Brain microvascular endothelial cell (primary cell): ENCODE measurements at regions not wholly inside any gene's neighbourhood (a gene's known extent, or its start where the extent isn't known, plus 50 kb on each side); places are given as distances from the start of the nearest gene placed in this dataset.

ENCODE experiments used
- DNase-seq: peaks from one replicate; pipeline ENCODE4 v3.0.0-alpha.2; 2020
- H3K27ac ChIP-seq: fragments of 250-450 bp; sonication (Bioruptor Pico); 2 replicates; pipeline ENCODE4 v1.5.1; 2020; ENCODE audit warnings: mild to moderate bottlenecking, moderate library complexity
- H3K27me3 ChIP-seq: fragments of 250-450 bp; sonication (Bioruptor Pico); replicated peaks from 2 replicates; pipeline ENCODE4 v1.5.1; 2020; ENCODE audit warnings: mild to moderate bottlenecking
- H3K36me3 ChIP-seq: fragments of 250-450 bp; sonication (Bioruptor Pico); replicated peaks from 2 replicates; pipeline ENCODE4 v1.5.1; 2020; ENCODE audit warnings: mild to moderate bottlenecking
- H3K4me3 ChIP-seq: 2 replicates; pipeline ENCODE4 v1.5.1; 2011; ENCODE audit warnings: low read depth, mild to moderate bottlenecking, control low read depth, low read length, moderate library complexity
- CTCF ChIP-seq: IDR thresholded peaks from 2 replicates; pipeline ENCODE4 v1.5.1; 2011; ENCODE audit warnings: low read depth, mild to moderate bottlenecking, moderate library complexity, low read length, control low read depth, inconsistent platforms; ENCODE audit errors: missing control alignments
- in situ Hi-C: cut with HindIII; loops from 2 replicates; pipeline ENCODE4 v1.10.0; 2017; ENCODE audit warnings: low sequenced_read_pairs, low pct_ligation_motif_present

GRCh38 chr5:53376853-53377252, 103.6 kb upstream of the FST start:
- no peaks in the 10 kb centered on the region for H3K36me3 ChIP-seq
- DNase-seq, result no peak
- H3K27ac ChIP-seq, result no peak overlapping the region
- H3K4me3 ChIP-seq, result no peak overlapping the region
- TF ChIP-seq CTCF, result no peak
- H3K27me3 ChIP-seq, result no peaks in the 10 kb centered on the region
- in situ Hi-C loops, result no loop called here

GRCh38 chr5:53378190-53378589, 102.2 kb upstream of the FST start:
- Histone ChIP-seq H3K4me3 (no peak overlapping the region), H3K36me3 (no peaks in the 10 kb centered on the region), H3K27ac (no peak overlapping the region), H3K27me3 (no peaks in the 10 kb centered on the region)
- in situ Hi-C loops, result no loop called here
- DNase-seq, result no peak
- no peak for TF ChIP-seq CTCF

- no peak for TF ChIP-seq CTCF
- in situ Hi-C loops, result no loop called here
- Histone ChIP-seq H3K27ac (peak overlapping the region; percentile 37), H3K36me3 (no peaks in the 10 kb centered on the region), H3K4me3 (no peak overlapping the region), H3K27me3 (no peaks in the 10 kb centered on the region)
- no peak for DNase-seq
Measured at GRCh38 chr5:53378590-53379247, 101.7 kb upstream of the FST start.

GRCh38 chr5:53386341-53386740, 94.1 kb upstream of the FST start:
- Histone ChIP-seq H3K27me3 (no peaks in the 10 kb centered on the region), H3K4me3 (no peak overlapping the region), H3K36me3 (no peaks in the 10 kb centered on the region), H3K27ac (no peak overlapping the region)
- TF ChIP-seq CTCF, result no peak
- in situ Hi-C loops, result no loop called here
- DNase-seq, result no peak

- in situ Hi-C loops, result no loop called here
- Histone ChIP-seq H3K27me3 (no peaks in the 10 kb centered on the region), H3K36me3 (no peaks in the 10 kb centered on the region), H3K4me3 (no peak overlapping the region), H3K27ac (no peak overlapping the region)
- DNase-seq, result no peak
- TF ChIP-seq CTCF, result no peak
Measured at GRCh38 chr5:53389093-53389492, 91.3 kb upstream of the FST start.

GRCh38 chr5:53392073-53392472, 88.4 kb upstream of the FST start:
- no peak overlapping the region for H3K4me3 ChIP-seq
- no peak for TF ChIP-seq CTCF
- in situ Hi-C loops, result no loop called here

More at GRCh38 chr5:53392073-53392472, 88.4 kb upstream of the FST start:
- H3K27me3 ChIP-seq, result no peaks in the 10 kb centered on the region
- peak overlapping the region; percentile 81 for H3K27ac ChIP-seq
- no peaks in the 10 kb centered on the region for H3K36me3 ChIP-seq
- no peak for DNase-seq
